DMS 273 (cell line): ENCODE measurements at regions not wholly inside any gene's neighbourhood (a gene's known extent, or its start where the extent isn't known, plus 50 kb on each side); places are given as distances from the start of the nearest gene placed in this dataset.

Experiments used
- DNase-seq: peaks from one replicate; lab custom pipeline; 2025; ENCODE audit not compliant: unreplicated experiment; lab: John Stamatoyannopoulos, UW

DNA sequence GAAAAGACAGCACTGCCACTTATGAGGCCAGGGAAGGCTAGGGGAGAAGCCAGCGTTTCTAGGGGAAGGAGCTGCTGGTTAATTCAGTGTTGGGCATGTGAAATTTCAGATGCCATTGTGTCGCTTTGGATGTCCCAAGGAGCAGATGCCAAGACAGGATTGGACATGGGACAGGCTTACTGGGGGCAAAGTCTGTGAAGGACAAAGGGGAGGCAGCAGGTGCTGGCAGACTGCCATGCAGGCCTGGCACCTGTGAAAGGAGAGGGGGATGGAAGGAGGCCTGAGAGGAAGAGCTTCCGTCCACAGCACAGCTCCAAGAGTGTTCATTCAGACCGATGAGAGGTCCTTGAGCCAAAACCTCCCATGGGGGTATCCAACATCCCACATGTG is 255.5 kb upstream of the RPL38 start:
- DNase-seq = no peak

GRCh38 chr17:73949903-73950592 is 253.4 kb upstream of the RPL38 start:
- DNase-seq = no peak

GRCh38 chr17:73950593-73950914 is 252.9 kb upstream of the RPL38 start:
- DNase-seq = peak; percentile 22

DNA sequence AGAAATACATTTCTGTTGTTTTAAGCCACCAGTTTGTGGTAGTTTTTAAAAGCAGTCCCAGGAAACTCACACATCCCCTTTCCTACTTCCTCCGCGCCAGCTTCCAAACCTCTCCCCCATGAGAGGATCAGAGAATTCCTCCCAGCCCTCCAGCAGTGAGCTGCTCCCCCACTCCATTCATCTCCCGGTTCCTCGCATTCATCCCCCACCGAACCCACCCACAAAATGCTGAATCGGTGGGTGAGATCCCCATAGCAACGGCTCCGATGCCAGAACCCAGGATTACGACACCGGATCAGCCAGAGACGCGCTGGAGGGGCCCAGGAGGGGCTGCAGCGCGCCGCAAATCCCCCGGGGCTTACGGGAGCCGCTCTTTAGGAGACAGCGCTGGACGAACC is 251.4 kb upstream of the RPL38 start:
- peak; percentile 40 for DNase-seq

GRCh38 chr17:73952480-73953205 is 250.8 kb upstream of the RPL38 start:
- peak; percentile 78 for DNase-seq

DNA sequence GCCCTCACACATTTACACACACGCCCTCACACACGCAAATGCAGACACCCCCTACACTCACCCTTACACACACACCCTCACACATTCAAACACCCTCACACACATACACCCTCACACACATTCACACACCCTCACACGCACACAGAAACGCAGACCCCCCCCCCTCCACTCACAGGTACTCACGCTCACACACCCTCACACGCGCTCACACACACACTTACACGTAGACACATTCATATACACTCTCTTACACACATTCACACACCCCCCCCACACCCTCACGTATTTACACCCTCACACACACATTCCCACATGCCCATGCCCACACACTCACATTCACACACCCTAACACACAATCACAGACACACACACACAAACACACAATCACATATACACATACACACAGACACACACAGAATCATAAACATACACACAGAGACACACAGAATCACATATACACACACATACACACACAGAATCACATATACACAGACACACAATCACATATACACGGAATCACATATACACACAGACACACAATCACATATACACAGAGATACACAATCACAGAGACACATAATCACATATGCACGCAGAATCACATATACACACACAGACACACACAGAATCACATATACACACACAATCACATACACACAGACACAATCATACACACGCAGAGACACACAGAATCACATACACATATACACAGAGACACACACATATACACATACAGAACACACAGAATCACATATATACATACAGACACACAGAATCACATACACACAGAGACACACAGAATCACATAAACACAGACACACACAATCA is 250.1 kb upstream of the RPL38 start:
- DNase-seq = no peak

DNA sequence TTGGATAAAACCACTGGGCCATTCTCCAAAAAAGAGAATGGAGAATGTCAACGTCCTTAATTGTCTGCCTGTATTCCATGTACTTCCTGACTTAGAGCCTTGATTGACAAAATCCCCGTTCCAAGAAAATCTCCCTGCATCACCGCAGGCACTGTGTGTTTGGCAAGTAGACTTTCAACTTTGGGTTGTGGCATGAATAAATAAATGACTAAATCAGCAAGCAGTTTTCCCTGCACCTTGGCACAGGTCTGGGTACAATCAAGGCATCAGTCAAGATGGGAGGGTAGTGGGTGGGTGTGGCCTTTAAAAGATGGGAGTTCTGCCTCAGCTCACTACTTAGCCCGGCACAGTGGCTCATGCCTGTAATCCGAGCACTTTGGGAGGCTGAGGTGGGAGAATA is 248.5 kb upstream of the RPL38 start:
- DNase-seq = no peak

GRCh38 chr17:73955616-73956015 is 247.9 kb upstream of the RPL38 start:
- DNase-seq = no peak

GRCh38 chr17:73956169-73956568 is 247.3 kb upstream of the RPL38 start:
- DNase-seq = no peak

DNA sequence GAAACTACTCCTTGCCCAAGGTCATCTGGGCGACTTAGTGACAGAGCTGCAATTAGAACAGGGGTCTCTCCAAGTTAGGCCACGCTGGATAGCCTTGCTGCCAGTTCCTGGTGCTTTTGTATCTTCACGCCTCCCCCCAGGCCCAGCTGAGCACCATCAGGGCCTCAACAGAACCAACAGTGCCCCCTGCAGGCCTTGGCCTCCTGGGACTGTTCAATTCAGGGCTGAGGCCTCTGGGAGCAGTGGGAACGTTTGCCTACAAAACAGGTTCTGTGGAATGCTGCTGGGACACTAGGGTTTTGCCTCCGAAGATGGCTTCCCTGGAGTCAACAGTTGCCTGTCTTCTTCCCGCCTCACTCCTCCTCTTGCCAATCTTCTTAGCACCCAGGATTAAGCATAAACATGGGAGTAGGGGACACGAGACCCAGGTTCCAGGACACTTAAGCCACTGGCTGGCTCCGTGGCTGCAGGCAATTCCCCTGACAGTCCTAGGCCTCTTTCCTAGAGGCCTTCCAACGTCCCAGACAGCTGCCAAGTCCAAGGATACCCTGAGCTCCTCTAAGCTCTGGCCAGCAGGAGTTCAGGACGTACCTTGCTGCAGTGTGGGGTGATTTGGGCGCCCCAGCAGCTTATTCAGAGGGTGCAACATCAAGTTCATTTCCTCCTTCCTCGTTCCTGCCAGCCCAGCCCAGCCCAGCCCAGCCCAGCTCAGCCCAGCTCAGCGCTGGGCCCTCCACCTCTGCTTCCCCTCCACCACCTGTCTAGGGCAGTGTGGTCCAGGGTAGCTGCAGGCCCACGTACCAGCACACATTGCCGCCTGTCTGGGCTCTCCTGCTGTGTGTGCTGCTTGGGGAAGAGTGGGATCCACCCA is 246.6 kb upstream of the RPL38 start:
- peak; percentile 86 for DNase-seq

DNA sequence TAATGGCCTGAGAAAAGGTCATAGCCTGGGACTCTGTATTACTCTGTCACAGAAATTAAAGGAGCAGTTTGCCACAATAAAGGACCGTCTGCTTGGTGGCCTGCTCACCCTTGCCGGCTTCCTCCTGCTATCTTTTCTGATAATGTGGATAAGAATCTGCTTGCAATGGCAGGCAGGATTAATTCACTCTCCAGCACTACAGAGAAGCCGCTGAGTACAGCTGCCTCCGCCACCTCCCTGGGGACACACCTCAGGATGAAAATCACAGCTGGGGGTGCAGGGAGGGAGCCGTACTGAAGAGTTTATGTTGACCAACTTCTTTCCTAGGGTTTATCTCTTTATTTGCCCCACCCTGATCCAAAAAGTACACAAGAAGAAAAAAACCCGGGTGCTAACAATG is 245.9 kb upstream of the RPL38 start:
- no peak for DNase-seq

DNA sequence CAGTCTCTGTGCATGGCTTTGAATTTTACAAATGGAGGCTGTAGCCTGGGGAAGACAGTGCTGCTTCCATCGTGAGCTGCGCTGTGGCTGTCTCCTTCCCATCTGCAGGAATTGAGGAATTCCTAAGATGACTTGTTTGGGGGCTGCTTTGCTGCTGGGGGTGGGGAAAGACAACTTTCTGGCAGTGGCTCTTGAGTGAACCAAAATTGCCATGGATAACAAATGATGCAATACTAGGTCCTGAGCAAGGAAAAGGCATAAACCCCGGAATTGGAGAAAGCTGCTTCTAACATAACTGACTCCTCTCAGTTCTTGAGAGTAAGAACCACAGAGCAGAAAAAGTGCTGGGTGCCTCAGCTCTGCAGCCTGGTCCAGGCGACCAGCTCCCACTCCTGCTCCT is 245.0 kb upstream of the RPL38 start:
- DNase-seq = no peak

- DNase-seq = no peak
These were observed 243.0 kb upstream of the RPL38 start for GRCh38 chr17:73960469-73960868.

- DNase-seq = no peak
These were observed 241.2 kb upstream of the RPL38 start for GRCh38 chr17:73962308-73962707.

DNA sequence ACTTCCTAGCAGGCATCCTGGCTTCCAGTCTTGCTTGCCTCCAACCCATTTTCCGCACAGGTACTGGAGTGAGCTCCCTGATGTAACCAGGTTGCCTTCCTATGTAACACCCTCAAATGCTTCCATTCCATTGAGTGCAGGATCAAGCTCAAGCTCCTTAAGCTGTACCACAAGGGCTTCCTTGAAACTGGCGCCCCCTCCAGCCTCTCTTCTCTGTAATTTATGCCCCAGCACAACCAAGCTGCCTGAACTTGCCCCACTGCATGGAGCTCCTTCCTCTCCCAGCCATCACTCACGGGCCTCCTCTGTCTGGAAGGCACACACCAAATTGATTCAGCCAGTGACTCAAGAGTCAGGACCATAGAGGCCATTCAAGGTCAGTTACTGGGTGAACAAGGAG is 234.8 kb upstream of the RPL38 start:
- no peak for DNase-seq

GRCh38 chr17:73969956-73970355 is 233.5 kb upstream of the RPL38 start:
- no peak for DNase-seq

- DNase-seq = no peak
These were observed 232.4 kb upstream of the RPL38 start for GRCh38 chr17:73971127-73971526.

- no peak for DNase-seq
These were observed 231.4 kb upstream of the RPL38 start for GRCh38 chr17:73972056-73972455.

GRCh38 chr17:73972901-73973300 is 230.6 kb upstream of the RPL38 start:
- no peak for DNase-seq

DNA sequence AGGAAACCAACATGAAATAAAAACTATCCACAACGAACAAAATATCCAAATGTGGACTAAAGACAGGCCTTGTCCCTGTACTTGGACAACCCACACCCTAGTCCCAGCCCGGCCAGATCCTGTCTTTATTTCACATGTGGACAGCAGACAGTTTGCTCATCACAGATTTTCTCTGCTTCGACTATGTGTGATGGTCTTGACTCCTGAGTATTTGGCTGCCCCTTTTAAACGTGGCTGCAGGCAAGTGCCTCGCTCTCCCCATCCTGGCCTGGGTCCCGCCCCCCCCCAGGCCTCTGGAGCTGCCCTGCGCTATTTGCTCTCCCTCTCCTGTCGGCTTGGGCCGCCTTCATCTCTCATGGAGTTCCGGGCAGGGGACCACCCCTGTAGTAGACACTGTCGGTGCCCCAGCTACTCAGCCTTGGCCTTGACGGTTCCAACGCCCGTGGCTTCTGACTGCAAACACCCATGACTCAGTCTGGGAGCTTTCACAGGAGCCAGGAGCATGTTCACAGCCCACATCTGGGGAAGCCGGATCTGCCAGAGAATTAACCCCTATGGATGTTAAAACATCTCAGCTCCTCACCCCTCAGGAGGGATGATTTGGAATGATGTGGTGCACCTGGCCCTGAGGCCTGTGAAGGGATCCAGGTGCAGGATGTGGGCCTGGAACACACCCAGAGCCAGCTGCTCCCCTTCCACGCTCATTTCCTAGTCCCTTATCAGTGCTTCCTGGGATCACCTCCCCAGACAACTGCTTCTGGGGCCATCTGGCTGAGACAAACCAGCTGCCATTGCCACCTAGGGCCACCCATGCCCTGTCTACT is 229.7 kb upstream of the RPL38 start:
- DNase-seq = peak; percentile 32
